GM12892 (cell line): ENCODE measurements at regions not wholly inside any gene's neighbourhood (a gene's known extent, or its start where the extent isn't known, plus 50 kb on each side); places are given as distances from the start of the nearest gene placed in this dataset.

Experiments used
- POLR2A ChIP-seq: IDR thresholded peaks from 2 replicates; pipeline ENCODE4 v1.6.1; 2011; ENCODE audit warnings: low read depth, low read length, control low read depth
- POLR2AphosphoS5 ChIP-seq: IDR thresholded peaks from 2 replicates; pipeline ENCODE4 v1.6.1; 2011; ENCODE audit warnings: low read depth, low read length, control low read depth
- TAF1 ChIP-seq: IDR thresholded peaks from 2 replicates; pipeline ENCODE4 v1.6.1; 2011; ENCODE audit warnings: low read depth, mild to moderate bottlenecking, control low read depth, low read length, borderline replicate concordance

GRCh38 chr4:138028923-138029322, 213.2 kb downstream of the SLC7A11 start:
- TF ChIP-seq TAF1 (no peak), POLR2A (no peak), POLR2AphosphoS5 (no peak)
